ENCODE measurements at regions not wholly inside any gene's neighbourhood (a gene's known extent, or its start where the extent isn't known, plus 50 kb on each side); places are given as distances from the start of the nearest gene placed in this dataset.

GRCh38 chr6:12436683-12437082 is 146.5 kb downstream of the EDN1 start (continued):
- no peak for TF ChIP-seq TAF1 (IDR thresholded peaks at IDR 0.05; ENCODE audit: low read depth, low read length)

GRCh38 chr6:12439296-12439695 is 149.1 kb downstream of the EDN1 start:
- Histone ChIP-seq H3K79me2 (ENCODE audit: control insufficient read depth in 1 of 2, insufficient read depth in 2 of 2, low read length in 2 of 2) (no peaks in the 10 kb centered on the region), H3K23me2 (ENCODE audit: low read depth, low read length) (no peaks in the 10 kb centered on the region), H2BK5ac (ENCODE audit: low read depth, low read length) (no peak overlapping the region), H2BK12ac (ENCODE audit: low read depth, low read length) (no peak overlapping the region), H3K27me3 (replicated peaks in 1 of 4; ENCODE audit: control insufficient read depth in 3 of 4, extremely low read depth in 1 of 4, insufficient read depth in 3 of 4, low read length in 3 of 4) (no peaks in the 10 kb centered on the region), H3K4ac (replicated peaks; ENCODE audit: insufficient read length, low read depth, low read length) (no peak overlapping the region), H3K4me3 (ENCODE audit: extremely low read depth in 1 of 4, insufficient read depth in 2 of 4, low read depth in 3 of 4, low read length in 4 of 4) (no peak overlapping the region), H3K79me1 (ENCODE audit: low read depth, low read length) (no peaks in the 10 kb centered on the region), H3K18ac (ENCODE audit: extremely low read depth, low read length) (no peak overlapping the region), H2BK120ac (replicated peaks; ENCODE audit: low read depth, low read length) (no peak overlapping the region), H3K9me3 (ENCODE audit: insufficient read depth in 2 of 2, low read depth in 1 of 2, low read length in 1 of 2) (no peaks in the 10 kb centered on the region), H3K23ac (ENCODE audit: insufficient read length) (no peak overlapping the region), H4K20me1 (replicated peaks in 1 of 2; ENCODE audit: control insufficient read depth in 1 of 2, insufficient read depth in 2 of 2, low read length in 2 of 2) (no peaks in the 10 kb centered on the region), H3K27ac (ENCODE audit: low read depth, low read length) (no peak overlapping the region), H2AFZ (ENCODE audit: low read length) (no peak overlapping the region), H3K4me1 (replicated peaks in 1 of 4; ENCODE audit: control insufficient read depth in 3 of 4, insufficient read depth in 4 of 4, low read length in 3 of 4) (no peaks in the 10 kb centered on the region; a peak in 1 of 7 replicates), H4K91ac (replicated peaks; ENCODE audit: insufficient read length, low read length) (no peak overlapping the region), H4K5ac (ENCODE audit: insufficient read length, low read depth, low read length) (no peak overlapping the region), H2BK20ac (ENCODE audit: low read length) (no peak overlapping the region), H3K9ac (replicated peaks in 1 of 4; ENCODE audit: extremely low read depth in 1 of 4, low read depth in 3 of 4, low read length in 3 of 4) (no peak overlapping the region), H3K4me2 (ENCODE audit: insufficient read depth in 1 of 2, low read depth in 2 of 2, low read length in 2 of 2) (no peak overlapping the region), H2AK5ac (ENCODE audit: low read depth, low read length) (no peak overlapping the region), H3K36me3 (ENCODE audit: control insufficient read depth in 2 of 4, insufficient read depth in 4 of 4, low read length in 3 of 4) (no peaks in the 10 kb centered on the region), H4K8ac (ENCODE audit: extremely low read depth, insufficient read depth, low read length) (no peak overlapping the region), H2BK15ac (ENCODE audit: low read length) (no peak overlapping the region), H3K56ac (replicated peaks; ENCODE audit: insufficient read length, low read depth, low read length) (no peak overlapping the region), H3K14ac (ENCODE audit: insufficient read length) (no peak overlapping the region)
- DNase-seq (ENCODE audit: low read depth in 1 of 2, low spot score in 2 of 2) (no peak), FAIRE-seq (no peak)
- CTCF ChIA-PET (ENCODE audit: partially characterized antibody): interaction anchor here (1.4 to 4.9 kb wide), 2 partner anchors 42 to 65 kb away, joined by 4 to 12 read pairs; no protein-coding TSS in a partner anchor
- POLR2A ChIA-PET (ENCODE audit: partially characterized antibody): no interaction called here
- TF ChIP-seq KDM4A (IDR thresholded peaks at IDR 0.05; ENCODE audit: low read depth, low read length, severe bottlenecking) (no peak), SP4 (IDR thresholded peaks at IDR 0.05; ENCODE audit: low read length) (no peak), FOSL1 (IDR thresholded peaks at IDR 0.05; ENCODE audit: insufficient read depth, low read depth, low read length) (no peak), CEBPB (IDR thresholded peaks at IDR 0.05; ENCODE audit: low read depth, low read length) (no peak), HDAC2 (IDR thresholded peaks at IDR 0.05; ENCODE audit: borderline replicate concordance in 1 of 2, low read depth in 2 of 2, low read length in 2 of 2) (no peak), BCL11A (IDR thresholded peaks at IDR 0.05; ENCODE audit: low read depth in 2 of 2, low read length in 2 of 2) (no peak), ATF3 (IDR thresholded peaks at IDR 0.05; ENCODE audit: insufficient read depth, low read depth, low read length) (no peak), TAF7 (optimal IDR thresholded peaks at IDR 0.05; ENCODE audit: borderline replicate concordance, low read depth, low read length) (no peak), SIRT6 (IDR thresholded peaks at IDR 0.05; ENCODE audit: low read length) (no peak)

All from H1 (cell line).